GM12891 (cell line): ENCODE measurements at regions not wholly inside any gene's neighbourhood (a gene's known extent, or its start where the extent isn't known, plus 50 kb on each side); places are given as distances from the start of the nearest gene placed in this dataset.

Experiments
- POLR2A ChIP-seq: IDR thresholded peaks from 2 replicates; pipeline ENCODE4 v1.6.1; 2011; ENCODE audit warnings: low read depth, low read length, control low read depth
- POLR2AphosphoS5 ChIP-seq: IDR thresholded peaks from 2 replicates; pipeline ENCODE4 v1.6.1; 2011; ENCODE audit warnings: low read depth, low read length, control low read depth

- no peak for TF ChIP-seq POLR2AphosphoS5
- TF ChIP-seq POLR2A, result no peak
Measured at GRCh38 chr10:83165265-83165664, 974.0 kb upstream of the GHITM start.
